Chondrocyte (in vitro differentiated cells): ENCODE measurements at regions not wholly inside any gene's neighbourhood (a gene's known extent, or its start where the extent isn't known, plus 50 kb on each side); places are given as distances from the start of the nearest gene placed in this dataset.

Experiments used
- DNase-seq: peaks from one replicate; pipeline ENCODE4 v3.0.0; 2021; ENCODE audit warnings: mixed read lengths, low spot score
- H3K27ac Mint-ChIP-seq: one replicate; pipeline ENCODE4 v1.8.0; 2021; ENCODE audit warnings: mild to moderate bottlenecking, moderate library complexity, mixed read lengths; ENCODE audit not compliant: unreplicated experiment
- H3K27me3 Mint-ChIP-seq: 2 replicates; pipeline ENCODE4 v1.8.0; 2021; ENCODE audit warnings: low read depth, mixed read lengths
- H3K36me3 Mint-ChIP-seq: 2 replicates; pipeline ENCODE4 v1.8.0; 2021; ENCODE audit warnings: low read depth, mixed read lengths
- H3K4me1 Mint-ChIP-seq: 2 replicates; pipeline ENCODE4 v1.8.0; 2021; ENCODE audit warnings: low read depth, mild to moderate bottlenecking, mixed read lengths
- H3K4me3 Mint-ChIP-seq: one replicate; pipeline ENCODE4 v1.8.0; 2021; ENCODE audit warnings: mild to moderate bottlenecking, moderate library complexity, mixed read lengths; ENCODE audit not compliant: unreplicated experiment
- H3K9me3 Mint-ChIP-seq: 2 replicates; pipeline ENCODE4 v1.8.0; 2021; ENCODE audit warnings: low read depth, mixed read lengths
- CTCF ChIP-seq: fragments of 200-600 bp; sonication (generic); IDR thresholded peaks from 2 replicates; pipeline ENCODE4 v1.5.0; 2021; ENCODE audit warnings: antibody characterized with exemption, mild to moderate bottlenecking, moderate library complexity

GRCh38 chr7:69182596-69183467 is 415.4 kb upstream of the AUTS2 start:
- H3K9me3 Mint-ChIP-seq: no peaks in the 10 kb centered on the region
- DNase-seq: no peak
- no peak overlapping the region for H3K4me3 Mint-ChIP-seq
- no peak for TF ChIP-seq CTCF
- H3K36me3 Mint-ChIP-seq: no peaks in the 10 kb centered on the region
- H3K4me1 Mint-ChIP-seq: peaks cover 17% of the 10 kb centered on the region
- no peak overlapping the region for H3K27ac Mint-ChIP-seq
- H3K27me3 Mint-ChIP-seq: peaks cover 3% of the 10 kb centered on the region

- Mint-ChIP-seq H3K4me3 (no peak overlapping the region), H3K9me3 (peaks cover 7% of the 10 kb centered on the region), H3K36me3 (no peaks in the 10 kb centered on the region), H3K27me3 (peaks cover 3% of the 10 kb centered on the region), H3K4me1 (peaks cover 21% of the 10 kb centered on the region), H3K27ac (peak overlapping the region; percentile 12)
- TF ChIP-seq CTCF: no peak
- DNase-seq: no peak
Observed at GRCh38 chr7:69184339-69184738, 413.9 kb upstream of the AUTS2 start.

GRCh38 chr7:69185170-69185569 is 413.1 kb upstream of the AUTS2 start:
- Mint-ChIP-seq H3K9me3 (peaks cover 7% of the 10 kb centered on the region), H3K27me3 (peaks cover 3% of the 10 kb centered on the region), H3K27ac (no peak overlapping the region), H3K4me3 (no peak overlapping the region), H3K4me1 (peaks cover 21% of the 10 kb centered on the region), H3K36me3 (no peaks in the 10 kb centered on the region)
- DNase-seq: no peak
- TF ChIP-seq CTCF: no peak

GRCh38 chr7:69186974-69187373 is 411.3 kb upstream of the AUTS2 start:
- TF ChIP-seq CTCF: no peak
- peaks cover 3% of the 10 kb centered on the region for H3K27me3 Mint-ChIP-seq
- H3K4me1 Mint-ChIP-seq: peaks cover 21% of the 10 kb centered on the region
- H3K27ac Mint-ChIP-seq: no peak overlapping the region
- DNase-seq: no peak
- peaks cover 7% of the 10 kb centered on the region for H3K9me3 Mint-ChIP-seq
- no peaks in the 10 kb centered on the region for H3K36me3 Mint-ChIP-seq
- H3K4me3 Mint-ChIP-seq: no peak overlapping the region

GRCh38 chr7:69187824-69188333 is 410.4 kb upstream of the AUTS2 start:
- Mint-ChIP-seq H3K36me3 (no peaks in the 10 kb centered on the region), H3K4me3 (no peak overlapping the region), H3K27ac (peak overlapping the region; percentile 46), H3K27me3 (no peaks in the 10 kb centered on the region), H3K4me1 (peaks cover 21% of the 10 kb centered on the region), H3K9me3 (peaks cover 7% of the 10 kb centered on the region)
- no peak for DNase-seq
- peak; percentile 50 for TF ChIP-seq CTCF
